Hepatocyte (in vitro differentiated cells): ENCODE measurements at regions not wholly inside any gene's neighbourhood (a gene's known extent, or its start where the extent isn't known, plus 50 kb on each side); places are given as distances from the start of the nearest gene placed in this dataset.

Experiments used
- CTCF ChIP-seq: fragments of 200-600 bp; sonication (generic); IDR thresholded peaks from 2 replicates; pipeline ENCODE4 v1.5.1; 2016; ENCODE audit warnings: antibody characterized with exemption, mild to moderate bottlenecking; ENCODE audit not compliant: poor library complexity
- EZH2 ChIP-seq: fragments of 200-600 bp; sonication (generic); IDR thresholded peaks from 2 replicates; pipeline ENCODE4 v1.6.1; 2016; ENCODE audit warnings: antibody characterized with exemption, mild to moderate bottlenecking, borderline replicate concordance
- EZH2phosphoT487 ChIP-seq: fragments of 200-600 bp; sonication (generic); IDR thresholded peaks from one replicate; pipeline ENCODE4 v1.6.1; 2018; ENCODE audit warnings: antibody characterized with exemption, mild to moderate bottlenecking, low read depth, moderate library complexity; ENCODE audit not compliant: unreplicated experiment, severe bottlenecking

GRCh38 chr1:186518395-186518794 is 57.5 kb upstream of the PDC start:
- TF ChIP-seq CTCF (no peak), EZH2 (no peak), EZH2phosphoT487 (no peak)
